Smooth muscle cell (in vitro differentiated cells): ENCODE measurements at regions not wholly inside any gene's neighbourhood (a gene's known extent, or its start where the extent isn't known, plus 50 kb on each side); places are given as distances from the start of the nearest gene placed in this dataset.
A peak's percentile ranks its signal among the peaks of the same experiment; 100 is the strongest.

Experiments used
- DNase-seq: peaks from one replicate; lab custom pipeline; 2025; ENCODE audit not compliant: unreplicated experiment; lab: John Stamatoyannopoulos, UW
- H2AFZ ChIP-seq: fragments of 200-600 bp; sonication (generic); 2 replicates; pipeline ENCODE4 v1.6.0; 2016; ENCODE audit warnings: antibody characterized with exemption, low read depth, mild to moderate bottlenecking
- H3F3A ChIP-seq: fragments of 200-600 bp; sonication (generic); 2 replicates; pipeline ENCODE4 v1.6.0; 2017; ENCODE audit warnings: antibody characterized with exemption, low read depth
- H3K27ac ChIP-seq: fragments of 200-600 bp; sonication (generic); 2 replicates; pipeline ENCODE4 v1.5.1; 2016; ENCODE audit warnings: low read depth, mild to moderate bottlenecking
- H3K27me3 ChIP-seq: fragments of 200-600 bp; sonication (generic); 2 replicates; pipeline ENCODE4 v1.6.1; 2016; ENCODE audit warnings: low read depth, mild to moderate bottlenecking
- H3K36me3 ChIP-seq: fragments of 200-600 bp; sonication (generic); 2 replicates; pipeline ENCODE4 v1.5.1; 2016; ENCODE audit warnings: low read depth
- H3K4me1 ChIP-seq: fragments of 200-600 bp; sonication (generic); 2 replicates; pipeline ENCODE4 v1.5.1; 2016; ENCODE audit warnings: low read depth
- H3K4me2 ChIP-seq: fragments of 200-600 bp; sonication (generic); 2 replicates; pipeline ENCODE4 v1.6.0; 2016; ENCODE audit warnings: mild to moderate bottlenecking
- H3K4me3 ChIP-seq: fragments of 200-600 bp; sonication (generic); 2 replicates; pipeline ENCODE4 v1.5.1; 2016; ENCODE audit warnings: mild to moderate bottlenecking
- H3K79me2 ChIP-seq: fragments of 200-600 bp; sonication (generic); 2 replicates; pipeline ENCODE4 v1.6.0; 2016; ENCODE audit warnings: low read depth, mild to moderate bottlenecking
- H3K9ac ChIP-seq: fragments of 200-600 bp; sonication (generic); 2 replicates; pipeline ENCODE4 v1.6.0; 2016; ENCODE audit warnings: low read depth
- H3K9me3 ChIP-seq: fragments of 200-600 bp; sonication (generic); replicated peaks from 2 replicates; pipeline ENCODE4 v1.5.1; 2016; ENCODE audit warnings: low read depth
- H4K20me1 ChIP-seq: fragments of 200-600 bp; sonication (generic); 2 replicates; pipeline ENCODE4 v1.6.0; 2016; ENCODE audit warnings: low read depth
- CTCF ChIP-seq: fragments of 200-600 bp; sonication (generic); IDR thresholded peaks from 2 replicates; pipeline ENCODE4 v1.5.1; 2017; ENCODE audit warnings: borderline replicate concordance, mild to moderate bottlenecking, antibody characterized with exemption; ENCODE audit not compliant: insufficient read depth, poor library complexity, severe bottlenecking
- WGBS: methylation state at CpG from one replicate; pipeline ENCODE4 v1.1.7; 2016; ENCODE audit warnings: low lambda C conversion rate; 5-methylcytosine and 5-hydroxymethylcytosine counted together

GRCh38 chr13:56299650-56300049 is 841.1 kb upstream of the PRR20A start:
- Histone ChIP-seq H3K27ac (no peak overlapping the region), H3K36me3 (no peaks in the 10 kb centered on the region), H4K20me1 (no peaks in the 10 kb centered on the region), H2AFZ (no peak overlapping the region), H3K4me3 (no peak overlapping the region), H3K9me3 (no peaks in the 10 kb centered on the region), H3K4me1 (no peaks in the 10 kb centered on the region), H3K27me3 (no peaks in the 10 kb centered on the region), H3K9ac (no peak overlapping the region), H3F3A (no peaks in the 10 kb centered on the region), H3K79me2 (no peaks in the 10 kb centered on the region), H3K4me2 (no peak overlapping the region)
- no peak for DNase-seq
- no peak for TF ChIP-seq CTCF

DNA sequence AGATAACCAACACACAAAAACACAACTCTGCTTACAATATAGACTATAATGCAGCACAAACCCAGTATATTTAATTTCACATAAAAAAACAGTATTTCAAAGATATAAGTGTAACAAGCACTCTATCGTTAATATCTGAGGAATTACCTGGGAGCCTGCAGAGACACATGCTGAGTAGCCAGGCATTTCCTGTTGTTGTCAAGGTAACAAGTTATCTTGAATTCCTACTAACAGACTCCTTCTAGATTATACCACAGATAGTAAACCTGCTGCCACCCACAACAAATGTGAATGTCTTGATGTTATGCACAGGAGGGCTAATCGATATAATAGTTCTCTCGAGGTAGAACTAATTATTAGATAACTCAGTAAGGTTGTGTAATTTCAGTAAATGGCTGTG is 826.0 kb upstream of the PRR20A start:
- Histone ChIP-seq H3K36me3 (no peaks in the 10 kb centered on the region), H2AFZ (no peak overlapping the region), H3K4me3 (no peak overlapping the region), H3K4me1 (no peaks in the 10 kb centered on the region), H3K4me2 (no peak overlapping the region), H3K79me2 (no peaks in the 10 kb centered on the region), H3K9ac (no peak overlapping the region), H3F3A (no peaks in the 10 kb centered on the region), H3K9me3 (no peaks in the 10 kb centered on the region), H4K20me1 (no peaks in the 10 kb centered on the region), H3K27ac (no peak overlapping the region), H3K27me3 (no peaks in the 10 kb centered on the region)
- DNase-seq, result no peak
- WGBS, result 47% methylated on average over 3 of the region's 3 CpGs
- no peak for TF ChIP-seq CTCF

DNA sequence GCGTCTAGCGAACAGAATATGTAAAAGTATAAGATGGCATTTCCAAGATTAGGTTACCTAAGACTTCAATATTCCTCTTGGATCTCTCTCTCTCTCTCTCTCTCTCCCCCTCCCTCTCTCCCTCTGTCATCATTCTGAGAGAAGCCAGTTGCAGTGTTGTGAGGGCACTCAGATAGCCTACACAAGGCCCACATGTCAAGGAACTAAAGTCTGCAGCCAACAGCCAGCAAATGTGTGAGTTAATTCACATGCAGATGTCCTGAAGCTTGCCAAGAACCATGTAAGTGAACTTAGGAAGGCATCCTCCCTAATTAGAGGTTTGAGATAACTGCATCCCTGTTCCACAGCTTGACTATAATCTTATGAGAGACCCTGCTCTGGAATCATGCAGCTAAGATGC is 822.9 kb upstream of the PRR20A start:
- WGBS, result 95% methylated on average over 2 of the region's 2 CpGs
- H3K27ac ChIP-seq, result no peak overlapping the region

More for the DNA sequence above, 822.9 kb upstream of the PRR20A start:
- H3K4me3 ChIP-seq, result no peak overlapping the region
- H4K20me1 ChIP-seq, result no peaks in the 10 kb centered on the region
- no peaks in the 10 kb centered on the region for H3K36me3 ChIP-seq
- no peak overlapping the region for H3K4me2 ChIP-seq
- H3K9me3 ChIP-seq, result no peaks in the 10 kb centered on the region
- H3K4me1 ChIP-seq, result no peaks in the 10 kb centered on the region
- H3K9ac ChIP-seq, result no peak overlapping the region
- H3K27me3 ChIP-seq, result no peaks in the 10 kb centered on the region
- no peaks in the 10 kb centered on the region for H3F3A ChIP-seq
- no peak for TF ChIP-seq CTCF
- no peak for DNase-seq
- H2AFZ ChIP-seq, result peak overlapping the region; percentile 35
- no peaks in the 10 kb centered on the region for H3K79me2 ChIP-seq
